Nephron (organoid): ENCODE measurements at regions not wholly inside any gene's neighbourhood (a gene's known extent, or its start where the extent isn't known, plus 50 kb on each side); places are given as distances from the start of the nearest gene placed in this dataset.

Source experiments
- H3K27ac Mint-ChIP-seq, 3 experiments: 2 replicates each; pipeline ENCODE4 v1.8.0; 2020; ENCODE audit warnings: mixed read lengths in 3 of 3, mild to moderate bottlenecking in 2 of 3, moderate library complexity in 1 of 3
- H3K27me3 Mint-ChIP-seq: 2 replicates; pipeline ENCODE4 v1.8.0; 2021; ENCODE audit warnings: low read depth, mild to moderate bottlenecking, moderate library complexity, mixed read lengths
- H3K36me3 Mint-ChIP-seq: 2 replicates; pipeline ENCODE4 v1.8.0; 2020; ENCODE audit warnings: low read depth, mixed read lengths
- H3K4me1 Mint-ChIP-seq: 2 replicates; pipeline ENCODE4 v1.8.0; 2020; ENCODE audit warnings: mixed read lengths
- H3K4me3 Mint-ChIP-seq, 3 experiments: 2 replicates each; pipeline ENCODE4 v1.8.0; 2020; ENCODE audit warnings: mild to moderate bottlenecking in 3 of 3, mixed read lengths in 3 of 3, moderate library complexity in 2 of 3
- H3K9me3 Mint-ChIP-seq: 2 replicates; pipeline ENCODE4 v1.8.0; 2020; ENCODE audit warnings: mixed read lengths
- CTCF ChIP-seq, 3 experiments: fragments of 200-600 bp; sonication (generic); IDR thresholded peaks; one replicate each; pipeline ENCODE4 v1.5.0; 2021; ENCODE audit warnings: antibody characterized with exemption in 3 of 3; ENCODE audit not compliant: unreplicated experiment in 3 of 3

GRCh38 chr10:21238044-21238443 is 287.4 kb downstream of the SKIDA1 start:
- no peaks in the 10 kb centered on the region for H3K9me3 Mint-ChIP-seq
- H3K4me3 Mint-ChIP-seq: no peak overlapping the region
- no peak for TF ChIP-seq CTCF (IDR thresholded peaks at IDR 0.05; ENCODE audit: unreplicated experiment in 3 of 3)
- H3K4me1 Mint-ChIP-seq: peaks cover 9% of the 10 kb centered on the region
- no peaks in the 10 kb centered on the region for H3K36me3 Mint-ChIP-seq
- peaks cover 3% of the 10 kb centered on the region for H3K27me3 Mint-ChIP-seq
- no peak overlapping the region for H3K27ac Mint-ChIP-seq

- no peak for TF ChIP-seq CTCF (IDR thresholded peaks at IDR 0.05; ENCODE audit: unreplicated experiment in 3 of 3)
- H3K4me1 Mint-ChIP-seq: no peaks in the 10 kb centered on the region
- H3K9me3 Mint-ChIP-seq: peaks cover 9% of the 10 kb centered on the region
- no peaks in the 10 kb centered on the region for H3K36me3 Mint-ChIP-seq
- H3K27ac Mint-ChIP-seq: no peak overlapping the region
- H3K27me3 Mint-ChIP-seq: no peaks in the 10 kb centered on the region
- no peak overlapping the region for H3K4me3 Mint-ChIP-seq
Measured at GRCh38 chr10:21234761-21235160, 290.7 kb downstream of the SKIDA1 start.

- Mint-ChIP-seq H3K4me1 (no peaks in the 10 kb centered on the region), H3K36me3 (no peaks in the 10 kb centered on the region), H3K27ac (no peak overlapping the region), H3K9me3 (peaks cover 11% of the 10 kb centered on the region), H3K27me3 (peaks cover 5% of the 10 kb centered on the region), H3K4me3 (no peak overlapping the region)
- TF ChIP-seq CTCF (IDR thresholded peaks at IDR 0.05; ENCODE audit: unreplicated experiment in 3 of 3): no peak
Measured at GRCh38 chr10:21230219-21230618, 295.3 kb downstream of the SKIDA1 start.

GRCh38 chr10:21217748-21218367 is 307.6 kb downstream of the SKIDA1 start:
- peaks cover 17% of the 10 kb centered on the region for H3K9me3 Mint-ChIP-seq
- no peak overlapping the region for H3K27ac Mint-ChIP-seq
- H3K27me3 Mint-ChIP-seq: no peaks in the 10 kb centered on the region
- no peaks in the 10 kb centered on the region for H3K36me3 Mint-ChIP-seq
- H3K4me3 Mint-ChIP-seq: no peak overlapping the region
- no peak for TF ChIP-seq CTCF (IDR thresholded peaks at IDR 0.05; ENCODE audit: unreplicated experiment in 3 of 3)
- H3K4me1 Mint-ChIP-seq: peaks cover 6% of the 10 kb centered on the region

GRCh38 chr10:21217107-21217506 is 308.4 kb downstream of the SKIDA1 start:
- no peaks in the 10 kb centered on the region for H3K27me3 Mint-ChIP-seq
- no peak for TF ChIP-seq CTCF (IDR thresholded peaks at IDR 0.05; ENCODE audit: unreplicated experiment in 3 of 3)
- no peak overlapping the region for H3K27ac Mint-ChIP-seq

GRCh38 chr10:21214329-21214728 is 311.2 kb downstream of the SKIDA1 start:
- Mint-ChIP-seq H3K27me3 (no peaks in the 10 kb centered on the region), H3K9me3 (peaks cover 8% of the 10 kb centered on the region), H3K4me1 (peaks cover 6% of the 10 kb centered on the region), H3K4me3 (no peak overlapping the region), H3K36me3 (no peaks in the 10 kb centered on the region), H3K27ac (no peak overlapping the region)
- no peak for TF ChIP-seq CTCF (IDR thresholded peaks at IDR 0.05; ENCODE audit: unreplicated experiment in 3 of 3)

More at GRCh38 chr10:21217107-21217506, 308.4 kb downstream of the SKIDA1 start:
- peaks cover 6% of the 10 kb centered on the region for H3K4me1 Mint-ChIP-seq
- no peaks in the 10 kb centered on the region for H3K36me3 Mint-ChIP-seq
- peaks cover 17% of the 10 kb centered on the region for H3K9me3 Mint-ChIP-seq
- no peak overlapping the region for H3K4me3 Mint-ChIP-seq
